AG04450 (cell line): ENCODE measurements at regions not wholly inside any gene's neighbourhood (a gene's known extent, or its start where the extent isn't known, plus 50 kb on each side); places are given as distances from the start of the nearest gene placed in this dataset.

Experiments
- CTCF ChIA-PET: fragments of 300-600, 350-600 bp; formaldehyde crosslinking; extraction: SDS; loops from one replicate; lab custom pipeline; 2022; ENCODE audit warnings: antibody characterized with exemption, inconsistent platforms; lab: Charles Lee
- POLR2A ChIA-PET: fragments of 350-600 bp; formaldehyde crosslinking; extraction: SDS; loops from one replicate; lab custom pipeline; 2021; ENCODE audit warnings: antibody characterized with exemption, inconsistent platforms; lab: Yijun Ruan, JAX
- DNase-seq: peaks from one replicate; pipeline ENCODE4 v3.0.0-alpha.2; 2011; ENCODE audit warnings: low read depth, low spot score
- H3K27ac ChIP-seq: one replicate; pipeline ENCODE4 v1.5.1; 2012; ENCODE audit warnings: low read depth, low read length, control low read depth
- H3K27me3 ChIP-seq: one replicate; pipeline ENCODE4 v1.6.0; 2012; ENCODE audit warnings: low read length; ENCODE audit not compliant: control insufficient read depth, insufficient read depth
- H3K4me3 ChIP-seq: 2 replicates; pipeline ENCODE4 v1.5.1; 2011; ENCODE audit warnings: mild to moderate bottlenecking, low read depth, low read length, control low read depth
- H3K9me3 ChIP-seq: 2 replicates; pipeline ENCODE4 v1.5.1; 2012; ENCODE audit warnings: low read length; ENCODE audit not compliant: control insufficient read depth, insufficient read depth
- CTCF ChIP-seq: IDR thresholded peaks from 2 replicates; pipeline ENCODE4 v1.5.1; 2011; ENCODE audit warnings: low read depth, low read length, control low read depth, inconsistent platforms

DNA sequence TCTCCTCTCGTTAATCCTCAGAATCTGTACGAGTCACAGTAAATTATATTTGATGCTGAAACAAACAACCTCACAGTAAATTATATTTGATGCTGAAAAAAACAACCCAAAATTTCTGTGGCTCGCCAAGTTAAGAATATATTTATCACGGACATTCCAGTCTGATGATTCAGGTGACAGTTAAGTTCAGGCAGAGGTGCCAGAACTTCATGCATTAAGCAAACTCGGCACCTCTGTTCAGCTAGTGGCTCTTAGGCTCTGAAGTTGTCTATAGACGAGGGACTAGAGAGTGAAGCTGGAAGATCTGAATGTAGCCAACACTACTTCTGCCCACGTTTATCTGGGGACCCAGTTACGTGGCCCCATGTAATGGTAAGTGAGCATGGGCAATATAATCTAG is 132.2 kb upstream of the AGA start:
- H3K27ac ChIP-seq = no peak overlapping the region
- ChIA-PET CTCF (no interaction called here), POLR2A (no interaction called here)
- no peaks in the 10 kb centered on the region for H3K27me3 ChIP-seq
- no peaks in the 10 kb centered on the region for H3K9me3 ChIP-seq
- DNase-seq = no peak
- no peak overlapping the region for H3K4me3 ChIP-seq
- no peak for TF ChIP-seq CTCF

DNA sequence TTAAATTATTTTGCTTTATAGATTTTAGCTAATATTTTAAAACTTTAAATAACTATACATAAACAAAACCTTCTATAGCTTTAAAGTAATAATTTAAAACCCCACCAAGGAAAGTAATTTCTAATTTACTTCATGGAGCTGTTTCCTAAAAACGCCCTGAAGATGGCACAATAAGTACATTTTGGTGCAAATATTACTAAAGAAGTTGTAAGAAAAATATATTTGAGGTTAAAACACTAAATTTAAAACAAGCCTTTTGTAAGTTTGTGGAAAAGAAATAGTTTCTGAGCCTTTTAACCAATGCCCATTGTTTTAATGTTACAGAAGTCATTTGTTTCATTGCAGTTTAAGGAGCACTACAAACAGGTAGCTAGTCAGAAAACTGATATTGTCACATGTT is 137.4 kb upstream of the AGA start:
- ChIA-PET CTCF (interaction anchor here (0.6 to 1.4 kb wide), 8 partner anchors 10 to 1728 kb away, joined by 3 to 9 read pairs (median 4); no protein-coding TSS in a partner anchor), POLR2A (no interaction called here)
- TF ChIP-seq CTCF = peak; percentile 37; the same call in 1 of the 2 replicates
- H3K4me3 ChIP-seq = no peak overlapping the region
- no peak overlapping the region for H3K27ac ChIP-seq
- DNase-seq = no peak
- H3K9me3 ChIP-seq = no peaks in the 10 kb centered on the region
- H3K27me3 ChIP-seq = no peaks in the 10 kb centered on the region

- Histone ChIP-seq H3K27ac (no peak overlapping the region), H3K4me3 (no peak overlapping the region), H3K27me3 (no peaks in the 10 kb centered on the region), H3K9me3 (no peaks in the 10 kb centered on the region)
- ChIA-PET CTCF (no interaction called here), POLR2A (no interaction called here)
- DNase-seq = no peak
- TF ChIP-seq CTCF = no peak
Observed at GRCh38 chr4:177582992-177583391, 140.8 kb upstream of the AGA start.

GRCh38 chr4:177587989-177588388 is 145.8 kb upstream of the AGA start:
- H3K9me3 ChIP-seq = no peaks in the 10 kb centered on the region
- no peak for TF ChIP-seq CTCF
- CTCF ChIA-PET = no interaction called here
- H3K4me3 ChIP-seq = no peak overlapping the region
- H3K27me3 ChIP-seq = no peaks in the 10 kb centered on the region
- H3K27ac ChIP-seq = no peak overlapping the region
- POLR2A ChIA-PET = no interaction called here
- no peak for DNase-seq

GRCh38 chr4:177595386-177595785 is 153.1 kb upstream of the AGA start:
- TF ChIP-seq CTCF = no peak
- DNase-seq = no peak
- POLR2A ChIA-PET = no interaction called here
- H3K27ac ChIP-seq = no peak overlapping the region
- no peaks in the 10 kb centered on the region for H3K27me3 ChIP-seq
- H3K9me3 ChIP-seq = no peaks in the 10 kb centered on the region
- no peak overlapping the region for H3K4me3 ChIP-seq
- CTCF ChIA-PET = interaction anchor here (2.0 kb wide), 1 partner anchor 16 kb away, joined by 5 read pairs; no protein-coding TSS in a partner anchor
